D341Med (cell line): ENCODE measurements at regions not wholly inside any gene's neighbourhood (a gene's known extent, or its start where the extent isn't known, plus 50 kb on each side); places are given as distances from the start of the nearest gene placed in this dataset.

Experiments used
- DNase-seq: peaks from one replicate; pipeline ENCODE4 v3.0.0; 2012; ENCODE audit warnings: low spot score

GRCh38 chr3:82940124-82940523 is 1178.7 kb upstream of the GBE1 start:
- no peak for DNase-seq

- no peak for DNase-seq
Observed at GRCh38 chr3:82939491-82940097, 1178.1 kb upstream of the GBE1 start.

DNA sequence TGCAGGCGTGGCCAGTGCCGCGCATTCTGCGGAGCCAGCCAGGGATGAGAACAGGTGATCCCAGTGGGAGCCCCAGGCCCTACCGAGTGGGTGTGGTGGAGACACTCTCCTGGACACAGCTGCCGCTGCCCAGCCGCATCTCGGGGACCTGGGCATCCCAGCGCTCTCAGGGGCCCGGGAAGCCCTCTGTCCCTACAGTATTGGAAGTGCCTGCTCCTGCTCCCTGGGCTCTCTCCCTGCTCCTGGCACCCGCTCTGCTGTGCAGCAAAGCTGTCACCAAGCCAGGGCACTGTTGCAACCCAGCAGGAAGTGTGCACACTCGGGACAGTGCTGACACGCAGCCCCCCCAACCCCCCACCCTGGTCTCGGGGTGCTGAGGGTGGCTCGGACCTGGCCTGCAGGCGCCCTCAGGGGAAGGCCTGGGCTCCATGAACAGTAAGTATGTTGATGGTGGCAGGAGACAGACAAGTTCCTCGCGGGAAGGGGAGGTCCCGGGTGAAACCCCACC is 1177.4 kb upstream of the GBE1 start:
- no peak for DNase-seq

- DNase-seq = no peak
Observed at GRCh38 chr3:82927309-82928253, 1166.1 kb upstream of the GBE1 start.

DNA sequence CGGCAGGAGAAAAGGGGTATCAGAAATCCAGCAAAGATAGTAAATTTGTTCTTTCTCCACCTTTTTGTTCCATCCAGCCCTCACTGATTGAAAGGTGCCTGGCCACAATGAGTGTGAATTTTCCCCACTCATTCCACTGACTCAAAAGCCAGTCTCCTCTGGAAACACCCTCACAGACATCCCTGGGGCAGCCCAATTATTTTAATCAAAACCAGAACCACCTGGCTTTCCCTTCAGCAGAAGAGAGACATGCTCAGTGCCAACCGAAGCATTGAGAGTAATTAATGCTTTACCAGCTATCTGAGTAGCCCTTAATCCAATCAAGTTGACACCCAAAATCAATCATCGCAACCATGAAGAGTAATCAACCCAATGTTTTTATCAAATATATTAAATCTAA is 1129.6 kb upstream of the GBE1 start:
- DNase-seq = no peak

DNA sequence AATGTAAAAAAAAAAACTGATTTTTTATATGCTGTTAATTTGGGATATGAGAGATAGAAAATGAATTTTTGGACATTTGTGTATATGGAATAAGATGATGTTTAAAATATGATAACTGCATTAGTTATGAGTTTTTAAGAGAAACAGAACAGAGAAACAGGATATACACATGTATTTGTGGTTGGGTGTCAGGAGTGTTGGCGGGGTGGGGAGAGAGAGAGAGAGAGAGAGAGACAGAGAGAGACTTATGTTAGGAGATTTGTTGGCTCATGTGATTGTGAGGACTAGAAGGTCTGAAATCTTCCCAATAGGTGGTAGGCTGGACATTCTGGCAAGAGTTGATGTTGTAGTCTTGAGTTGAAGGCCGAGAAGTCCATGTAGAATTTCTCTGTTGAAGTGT is 1121.6 kb upstream of the GBE1 start:
- DNase-seq = no peak

- no peak for DNase-seq
Observed at GRCh38 chr3:82875401-82875800, 1114.0 kb upstream of the GBE1 start.

- no peak for DNase-seq
Observed at GRCh38 chr3:82839871-82840270, 1078.4 kb upstream of the GBE1 start.

DNA sequence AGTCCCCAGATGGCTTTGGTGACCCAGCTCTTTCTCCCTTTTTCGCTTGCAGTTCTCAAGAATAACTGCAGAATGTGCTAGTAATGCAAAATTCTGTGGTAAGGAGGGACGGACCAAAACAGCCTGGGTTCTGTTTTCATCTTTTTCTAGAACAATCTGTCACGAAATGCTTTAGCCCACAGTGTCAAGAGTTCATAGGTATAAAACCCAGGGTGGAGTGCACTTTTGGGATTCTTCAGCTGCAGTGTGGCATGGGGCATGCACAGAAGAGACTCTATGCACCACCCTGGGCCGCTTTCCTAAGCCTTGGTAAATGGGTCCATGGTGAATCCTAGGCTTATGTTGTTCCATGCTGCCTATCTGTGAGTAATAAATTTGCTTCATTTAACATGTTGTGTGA is 1072.7 kb upstream of the GBE1 start:
- no peak for DNase-seq

DNA sequence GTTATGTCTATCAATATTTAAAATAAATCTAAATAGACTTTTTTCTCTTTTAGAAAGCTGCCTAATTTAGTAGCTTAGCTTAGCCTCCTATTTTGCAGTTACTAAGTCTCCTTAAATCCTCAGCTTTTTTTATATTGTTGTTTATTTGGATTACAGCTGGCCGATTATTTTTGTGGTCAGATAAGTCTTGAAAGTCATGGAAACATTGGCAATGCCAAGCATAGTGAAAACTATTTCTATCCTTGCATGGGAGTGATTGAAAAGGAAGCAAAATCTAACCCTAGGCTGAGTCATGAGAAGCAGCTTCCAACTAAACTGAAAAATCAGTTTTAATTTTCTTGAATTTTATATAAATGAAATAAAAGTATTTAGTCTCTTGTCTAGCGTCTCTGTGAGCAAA is 1063.0 kb upstream of the GBE1 start:
- DNase-seq = no peak

DNA sequence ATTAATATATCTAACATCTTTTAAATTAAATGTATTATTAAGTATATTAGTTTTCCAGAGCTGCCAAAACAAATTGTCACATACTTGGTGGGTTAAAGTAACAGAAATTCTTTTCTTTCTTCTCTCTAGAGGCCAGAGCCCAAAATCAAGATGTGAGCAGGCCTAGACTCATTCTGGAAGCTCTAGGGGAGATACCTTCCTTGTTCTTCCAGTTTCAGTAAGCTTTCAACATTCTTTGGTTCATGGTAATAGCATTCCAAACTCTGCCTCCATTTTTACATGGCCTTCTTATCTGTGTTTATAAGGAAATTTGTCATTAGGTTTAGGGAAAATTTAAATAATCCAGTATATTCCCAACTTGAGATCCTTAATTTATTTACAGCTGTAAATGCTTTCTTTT is 1054.6 kb upstream of the GBE1 start:
- no peak for DNase-seq

GRCh38 chr3:82815417-82816058 is 1054.1 kb upstream of the GBE1 start:
- no peak for DNase-seq

- no peak for DNase-seq
Observed at GRCh38 chr3:82814660-82815059, 1053.2 kb upstream of the GBE1 start.

DNA sequence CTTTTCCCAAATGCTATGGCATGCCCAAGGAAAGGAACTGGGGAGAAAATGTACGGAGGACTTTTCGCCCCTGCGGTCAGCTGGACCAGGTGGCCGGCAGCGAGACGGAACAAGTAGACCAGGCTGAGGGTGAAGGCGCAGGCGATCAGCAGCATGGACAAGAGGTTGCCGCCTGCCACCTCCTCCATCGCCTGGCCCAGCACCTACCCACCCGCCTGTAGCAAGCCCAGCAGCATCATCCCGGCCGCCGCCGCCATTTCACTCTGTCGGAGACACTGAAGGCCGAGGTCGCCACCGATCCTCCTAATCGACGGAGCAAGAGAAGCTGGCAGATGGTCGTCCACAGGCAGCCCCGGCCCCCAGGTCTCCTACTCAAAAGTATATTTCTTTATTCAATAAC is 1046.3 kb upstream of the GBE1 start:
- DNase-seq = no peak

- DNase-seq = no peak
Observed at GRCh38 chr3:82802501-82802900, 1041.1 kb upstream of the GBE1 start.

GRCh38 chr3:82800248-82800647 is 1038.8 kb upstream of the GBE1 start:
- DNase-seq = no peak

DNA sequence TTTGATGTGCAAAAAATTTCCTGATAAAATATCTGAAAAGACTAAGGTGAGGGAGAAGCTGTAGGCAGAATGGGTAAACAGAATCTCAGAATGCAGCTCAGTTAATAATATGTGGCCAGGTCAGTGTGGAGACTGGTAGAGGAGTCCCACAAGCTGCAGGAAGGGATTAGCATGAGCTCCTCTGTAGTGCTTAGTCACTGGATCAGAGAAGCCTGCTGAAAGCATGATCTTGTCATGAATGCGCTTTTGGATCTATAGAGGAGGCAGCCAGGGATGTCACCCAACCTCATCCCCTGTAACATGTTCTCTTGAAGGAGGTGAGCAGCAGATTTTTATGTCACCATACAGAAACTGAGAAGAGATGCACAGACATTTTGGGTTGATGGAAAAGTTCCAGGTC is 1035.3 kb upstream of the GBE1 start:
- no peak for DNase-seq

DNA sequence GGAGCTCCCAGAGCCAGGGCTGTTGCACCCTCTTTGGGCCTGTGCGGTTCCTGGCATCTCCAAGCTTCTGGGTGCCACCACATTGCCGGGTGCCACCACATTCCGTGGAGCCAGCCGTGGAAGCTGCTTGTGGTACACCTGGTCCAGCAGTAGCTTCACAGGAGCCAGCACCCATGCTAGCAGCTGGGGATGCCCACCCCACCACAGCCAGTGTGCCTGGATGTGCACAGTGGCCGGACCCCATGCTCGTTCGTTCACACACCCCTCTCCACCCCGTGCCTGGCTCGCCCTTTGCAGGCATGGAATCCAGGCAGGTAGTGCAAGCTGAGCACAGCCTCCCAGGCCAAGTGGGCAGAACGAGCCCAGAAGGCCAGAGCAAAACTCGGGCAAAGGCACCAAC is 1029.8 kb upstream of the GBE1 start:
- DNase-seq = no peak

DNA sequence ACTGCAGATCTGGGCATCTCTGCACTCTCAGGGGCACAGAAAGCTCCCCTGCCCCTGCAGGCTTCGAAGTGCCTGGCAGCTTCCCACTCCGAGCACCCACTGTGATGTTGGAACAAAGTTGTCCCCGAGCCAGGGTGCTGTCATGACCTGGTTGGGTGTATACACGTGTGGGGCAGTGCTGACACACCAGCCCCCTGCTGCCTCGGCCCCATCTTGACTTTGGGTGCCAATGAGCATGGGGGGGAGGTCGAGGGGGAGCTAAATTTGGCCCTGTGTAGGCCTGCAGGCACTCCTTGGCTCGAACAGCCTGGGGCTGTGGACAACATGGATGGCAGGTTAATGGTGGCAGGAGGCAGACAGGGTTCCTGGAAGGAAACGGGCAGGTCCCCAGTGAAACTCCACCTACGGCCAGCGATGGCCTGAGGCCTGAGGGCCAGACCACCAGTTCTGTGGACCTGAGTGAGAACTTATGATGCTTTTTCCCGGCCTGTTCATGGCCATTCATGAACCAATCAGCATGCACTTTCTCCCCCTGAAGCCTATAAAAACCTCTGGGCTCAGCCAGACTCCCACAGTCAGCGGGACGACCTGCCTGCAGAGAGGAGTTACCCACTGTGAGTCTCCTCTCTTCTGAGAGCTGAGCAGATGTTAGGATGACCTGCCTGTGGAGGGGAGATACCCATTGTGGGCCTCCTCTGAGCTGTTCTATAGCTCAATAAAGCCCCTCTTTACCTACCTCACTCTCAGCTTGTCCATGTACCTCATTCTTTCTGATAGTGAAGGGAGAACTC is 1029.1 kb upstream of the GBE1 start:
- DNase-seq = no peak

GRCh38 chr3:82783194-82783593 is 1021.7 kb upstream of the GBE1 start:
- no peak for DNase-seq

GRCh38 chr3:82773207-82773606 is 1011.8 kb upstream of the GBE1 start:
- no peak for DNase-seq

DNA sequence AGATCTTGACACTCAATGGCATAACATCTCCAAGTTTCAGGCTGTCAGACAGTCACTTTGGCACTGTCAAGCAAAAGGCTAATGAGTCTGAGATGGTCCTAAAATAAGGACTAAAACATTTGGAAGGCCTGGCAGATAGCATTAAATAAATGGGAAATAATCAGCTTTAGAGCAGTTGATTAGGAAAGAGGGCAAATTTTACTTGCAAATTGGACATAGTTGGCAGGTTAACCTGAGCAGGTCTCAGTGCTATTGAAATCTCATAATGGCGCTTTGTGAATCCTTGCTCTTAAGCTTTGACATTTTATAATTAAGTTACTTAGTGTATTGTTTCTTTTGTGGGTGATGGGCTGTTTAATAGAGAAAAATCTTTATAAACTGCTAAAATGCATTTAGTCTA is 1003.1 kb upstream of the GBE1 start:
- no peak for DNase-seq
